WERI-Rb-1 (cell line): ENCODE measurements at regions not wholly inside any gene's neighbourhood (a gene's known extent, or its start where the extent isn't known, plus 50 kb on each side); places are given as distances from the start of the nearest gene placed in this dataset.

Source experiments
- DNase-seq: peaks from one replicate; pipeline ENCODE4 v3.0.0-alpha.2; 2020
- H3K27ac ChIP-seq: fragments of 250-450 bp; sonication (Bioruptor Pico); 2 replicates; pipeline ENCODE4 v1.5.1; 2020; ENCODE audit warnings: mild to moderate bottlenecking, moderate library complexity
- H3K27me3 ChIP-seq: fragments of 250-450 bp; sonication (Bioruptor Pico); 2 replicates; pipeline ENCODE4 v1.5.1; 2021; ENCODE audit warnings: mild to moderate bottlenecking, low read depth, moderate library complexity; ENCODE audit not compliant: insufficient read depth, severe bottlenecking
- H3K36me3 ChIP-seq: fragments of 250-450 bp; sonication (Bioruptor Pico); 2 replicates; pipeline ENCODE4 v1.5.1; 2020; ENCODE audit warnings: mild to moderate bottlenecking, moderate library complexity
- H3K4me3 ChIP-seq: 2 replicates; pipeline ENCODE4 v1.5.1; 2011; ENCODE audit warnings: low read depth, mild to moderate bottlenecking, control low read depth, low read length
- H3K9me3 ChIP-seq: fragments of 250-450 bp; sonication (Bioruptor Pico); 2 replicates; pipeline ENCODE4 v1.5.1; 2021; ENCODE audit warnings: mild to moderate bottlenecking, moderate library complexity; ENCODE audit not compliant: severe bottlenecking
- CTCF ChIP-seq: IDR thresholded peaks from 2 replicates; pipeline ENCODE4 v1.5.1; 2011; ENCODE audit warnings: low read depth, mild to moderate bottlenecking, control low read depth, inconsistent platforms, low read length

GRCh38 chr9:17031546-17031945 lies 103.3 kb upstream of the CNTLN start:
- no peak for DNase-seq
- TF ChIP-seq CTCF = no peak
- Histone ChIP-seq H3K27me3 (no peaks in the 10 kb centered on the region), H3K27ac (no peak overlapping the region), H3K36me3 (no peaks in the 10 kb centered on the region), H3K9me3 (no peaks in the 10 kb centered on the region), H3K4me3 (no peak overlapping the region)

GRCh38 chr9:17025281-17025680 lies 109.6 kb upstream of the CNTLN start:
- H3K36me3 ChIP-seq = no peaks in the 10 kb centered on the region
- H3K9me3 ChIP-seq = peaks cover 4% of the 10 kb centered on the region
- DNase-seq = no peak
- TF ChIP-seq CTCF = no peak
- no peak overlapping the region for H3K27ac ChIP-seq
- no peak overlapping the region for H3K4me3 ChIP-seq
- no peaks in the 10 kb centered on the region for H3K27me3 ChIP-seq

- H3K36me3 ChIP-seq = no peaks in the 10 kb centered on the region
- DNase-seq = no peak
- H3K9me3 ChIP-seq = peaks cover 4% of the 10 kb centered on the region
- TF ChIP-seq CTCF = no peak
- H3K27me3 ChIP-seq = no peaks in the 10 kb centered on the region
- H3K4me3 ChIP-seq = no peak overlapping the region
- no peak overlapping the region for H3K27ac ChIP-seq
These were observed 110.7 kb upstream of the CNTLN start for GRCh38 chr9:17024129-17024528.

- no peak overlapping the region for H3K27ac ChIP-seq
- DNase-seq = no peak
- H3K36me3 ChIP-seq = no peaks in the 10 kb centered on the region
- H3K27me3 ChIP-seq = no peaks in the 10 kb centered on the region
- peaks cover 4% of the 10 kb centered on the region for H3K9me3 ChIP-seq
- no peak overlapping the region for H3K4me3 ChIP-seq
- TF ChIP-seq CTCF = no peak
These were observed 113.4 kb upstream of the CNTLN start for GRCh38 chr9:17021387-17021970.

- TF ChIP-seq CTCF = no peak
- Histone ChIP-seq H3K9me3 (peaks cover 4% of the 10 kb centered on the region), H3K36me3 (no peaks in the 10 kb centered on the region), H3K27me3 (no peaks in the 10 kb centered on the region), H3K27ac (no peak overlapping the region), H3K4me3 (no peak overlapping the region)
- no peak for DNase-seq
These were observed 115.4 kb upstream of the CNTLN start for GRCh38 chr9:17019398-17019797.

- no peak overlapping the region for H3K27ac ChIP-seq
- H3K9me3 ChIP-seq = no peaks in the 10 kb centered on the region
- no peak for TF ChIP-seq CTCF
- H3K4me3 ChIP-seq = no peak overlapping the region
- H3K27me3 ChIP-seq = no peaks in the 10 kb centered on the region
- no peak for DNase-seq
- no peaks in the 10 kb centered on the region for H3K36me3 ChIP-seq
These were observed 116.2 kb upstream of the CNTLN start for GRCh38 chr9:17018540-17019196.
